GM21825 (cell line): ENCODE measurements at regions not wholly inside any gene's neighbourhood (a gene's known extent, or its start where the extent isn't known, plus 50 kb on each side); places are given as distances from the start of the nearest gene placed in this dataset.
"Not testable (repeated sequence)": the region's sequence is repeated elsewhere in the genome, so short reads cannot be mapped to it uniquely, and the experiment has no call there.

ENCODE experiments used
- ATAC-seq: cut with Tn5 transposase; IDR thresholded peaks from one replicate; pipeline ENCODE4 v1.9.1; 2021; ENCODE audit warnings: mild to moderate bottlenecking, moderate library complexity; ENCODE audit not compliant: unreplicated experiment

DNA sequence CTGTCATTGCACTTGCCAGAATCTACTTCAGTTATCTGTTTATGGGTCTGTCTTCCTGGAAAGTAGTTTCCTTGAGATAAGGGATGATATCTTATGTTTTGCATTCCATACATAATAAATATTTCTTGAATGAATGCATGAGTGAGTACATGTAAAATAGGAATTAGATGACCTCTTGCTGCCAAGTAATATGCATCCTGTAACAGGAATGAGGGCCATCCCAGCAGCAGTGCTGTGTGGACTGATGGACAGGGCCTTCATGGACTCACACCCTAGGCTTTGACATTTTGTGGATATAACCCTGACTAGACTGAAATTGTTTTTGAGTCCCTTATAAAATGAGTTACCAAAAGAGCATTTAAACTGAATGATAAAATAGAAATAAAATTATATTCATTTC lies 77.2 kb upstream of the NEIL3 start:
- no peak for ATAC-seq

DNA sequence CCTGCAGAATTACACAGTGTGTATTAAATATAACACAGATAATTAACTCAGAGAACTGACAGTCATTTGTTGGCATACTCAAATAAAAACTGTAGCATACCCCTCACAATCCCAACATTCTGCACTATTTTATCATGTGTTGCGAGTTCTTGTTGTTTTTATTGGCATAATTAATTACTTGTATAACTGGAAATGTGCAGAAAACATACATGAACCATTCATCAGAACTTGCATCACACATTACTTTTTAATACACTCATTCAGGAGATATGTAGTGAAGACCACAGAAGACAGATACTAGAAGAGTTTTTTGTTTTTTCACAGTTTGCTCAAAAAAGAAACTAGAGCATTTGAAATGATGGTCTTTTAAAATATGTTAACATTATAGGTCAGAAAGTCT lies 74.6 kb upstream of the NEIL3 start:
- ATAC-seq, result no peak

DNA sequence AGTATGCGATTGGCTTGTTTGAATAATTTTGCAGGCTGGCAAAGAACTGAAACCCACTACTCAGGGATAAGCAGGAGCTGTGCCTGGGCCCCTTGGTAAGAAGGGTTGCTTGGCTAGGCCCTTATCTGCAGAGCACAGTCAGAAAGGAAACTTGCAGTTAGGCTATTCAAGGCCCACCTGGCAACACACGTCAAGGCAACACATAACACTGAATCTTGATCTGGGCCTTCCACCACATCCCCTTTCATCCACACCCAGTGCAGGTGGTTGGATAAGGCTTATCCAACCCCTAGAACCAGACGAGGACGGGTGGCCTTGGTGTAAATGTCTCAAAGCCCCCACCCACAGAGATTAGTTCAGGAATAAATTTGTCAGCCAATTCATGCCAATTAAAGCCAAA lies 72.8 kb upstream of the NEIL3 start:
- no peak for ATAC-seq

DNA sequence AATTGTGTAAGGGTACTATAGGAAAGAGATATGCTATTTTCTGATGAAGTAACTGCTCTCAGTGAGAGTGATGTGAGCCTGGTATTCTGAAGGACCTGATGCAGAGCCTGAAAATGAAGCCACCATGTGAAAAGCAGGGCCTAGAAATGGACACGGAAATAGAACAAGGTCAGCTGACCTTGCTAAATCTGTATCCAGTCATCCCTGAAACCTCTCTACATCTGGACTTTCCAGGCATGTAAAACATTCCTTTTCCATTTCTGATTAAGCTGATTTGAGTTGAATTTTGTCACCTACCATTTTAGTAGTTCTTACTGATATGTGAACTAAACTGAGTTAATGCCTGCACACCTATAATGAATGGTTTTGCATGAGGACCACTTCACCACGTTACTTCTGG lies 72.4 kb upstream of the NEIL3 start:
- no peak for ATAC-seq

DNA sequence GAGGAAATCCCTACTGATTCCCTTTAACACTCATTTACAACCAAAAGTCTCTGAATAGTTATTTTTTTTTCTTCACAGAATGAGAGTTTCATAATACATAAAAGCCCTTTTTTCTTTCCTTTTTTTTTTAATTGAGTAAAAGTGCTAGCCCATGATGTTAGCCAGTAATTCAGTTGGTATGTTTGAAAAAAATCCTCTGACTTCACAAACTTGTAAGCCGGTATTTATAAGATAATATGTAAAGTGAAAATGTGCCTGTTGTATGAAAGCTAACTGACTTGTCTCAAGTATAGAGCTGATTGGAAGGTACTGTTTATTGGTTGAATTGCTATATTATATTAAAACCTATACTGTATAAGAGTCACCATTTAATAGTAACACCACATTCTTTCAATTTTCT lies 70.2 kb upstream of the NEIL3 start:
- no peak for ATAC-seq

DNA sequence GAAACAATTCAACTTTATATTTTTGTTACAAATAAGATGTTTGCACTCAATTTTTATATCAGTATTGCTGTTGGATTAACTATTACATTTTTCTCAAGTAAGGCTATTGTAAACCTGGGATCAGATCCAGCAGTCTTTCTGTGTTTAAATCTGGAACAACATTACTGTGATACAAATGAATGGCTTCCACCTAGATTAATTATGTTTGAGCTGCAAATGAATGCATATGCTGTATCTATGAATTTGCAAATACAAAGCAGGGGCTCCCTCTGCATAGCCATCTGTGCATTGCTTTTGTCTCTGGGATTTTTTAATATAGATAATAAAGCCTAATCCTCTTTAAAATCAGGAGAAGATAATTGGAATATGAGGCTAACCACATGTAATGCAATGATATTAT lies 69.8 kb upstream of the NEIL3 start:
- no peak for ATAC-seq

DNA sequence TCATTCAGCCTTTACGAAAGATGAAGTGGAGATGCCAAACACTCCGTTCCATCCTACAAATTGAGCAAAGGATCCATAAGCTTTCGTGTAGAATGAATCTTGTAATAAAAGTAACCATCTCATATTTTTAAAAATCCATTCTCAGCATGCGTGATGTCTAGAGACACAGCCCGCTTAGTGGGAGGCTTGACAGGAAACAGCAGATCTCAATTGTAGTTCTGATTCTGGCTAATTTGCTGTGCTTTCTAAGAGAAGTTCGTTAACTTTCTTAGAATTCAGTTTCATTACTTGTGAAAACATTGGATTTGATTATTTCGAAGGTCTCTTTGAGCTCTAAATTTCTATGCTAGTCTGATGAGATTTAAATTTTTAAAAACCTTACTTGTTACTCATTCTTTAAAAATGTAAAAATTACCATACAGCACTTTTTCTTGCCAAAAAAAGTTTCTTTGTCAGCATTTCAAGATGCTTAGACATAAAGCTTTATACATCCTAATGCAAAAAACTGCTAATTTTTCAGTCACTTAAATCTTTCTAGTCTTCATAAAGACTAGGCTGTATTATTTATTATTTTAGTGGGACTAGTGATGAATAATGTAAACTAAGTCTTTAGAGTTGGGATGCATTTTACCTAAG lies 66.9 kb upstream of the NEIL3 start:
- no peak for ATAC-seq

DNA sequence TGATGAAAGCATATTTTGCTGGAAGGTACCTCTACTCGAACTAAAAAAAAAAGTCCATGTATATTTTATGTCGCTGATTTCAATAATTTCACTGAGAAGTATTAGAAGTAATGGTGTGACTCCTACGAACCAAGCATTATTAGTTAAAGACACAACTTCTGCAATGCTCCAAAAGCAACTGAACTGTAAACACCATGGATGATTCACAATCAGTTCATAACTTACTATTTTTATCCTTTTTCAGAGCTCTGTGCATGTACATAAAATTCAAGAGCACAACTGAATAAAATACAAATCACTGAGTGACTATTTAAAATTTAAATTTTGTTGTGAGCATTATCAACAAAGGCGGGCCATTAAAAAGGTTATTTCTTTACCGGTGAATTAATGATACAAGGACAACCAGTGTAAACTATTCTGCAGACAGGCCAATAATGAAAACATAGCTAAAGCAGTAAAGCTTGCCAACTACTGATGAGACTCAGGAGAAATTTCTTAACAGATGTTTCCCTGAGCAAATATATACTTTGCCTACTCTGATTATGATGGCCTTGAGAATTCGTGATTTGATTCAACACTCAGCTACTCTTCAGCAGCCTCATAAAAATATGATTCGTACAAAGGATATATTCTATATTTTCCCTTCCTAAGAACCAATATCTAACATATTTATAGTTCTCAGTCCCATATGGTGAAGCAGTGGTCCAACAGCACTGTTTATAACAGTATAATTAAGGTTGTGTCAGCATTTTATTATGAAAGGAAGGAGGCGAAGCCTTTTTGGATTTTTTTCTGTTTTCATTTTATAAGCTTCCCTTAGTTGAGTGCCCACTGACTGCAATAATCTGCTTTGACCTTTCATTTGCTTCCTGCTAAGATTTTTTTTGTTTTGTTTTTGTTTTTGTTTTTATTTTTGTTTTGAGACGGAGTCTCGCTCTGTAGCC lies 62.8 kb upstream of the NEIL3 start:
- ATAC-seq, result no peak

DNA sequence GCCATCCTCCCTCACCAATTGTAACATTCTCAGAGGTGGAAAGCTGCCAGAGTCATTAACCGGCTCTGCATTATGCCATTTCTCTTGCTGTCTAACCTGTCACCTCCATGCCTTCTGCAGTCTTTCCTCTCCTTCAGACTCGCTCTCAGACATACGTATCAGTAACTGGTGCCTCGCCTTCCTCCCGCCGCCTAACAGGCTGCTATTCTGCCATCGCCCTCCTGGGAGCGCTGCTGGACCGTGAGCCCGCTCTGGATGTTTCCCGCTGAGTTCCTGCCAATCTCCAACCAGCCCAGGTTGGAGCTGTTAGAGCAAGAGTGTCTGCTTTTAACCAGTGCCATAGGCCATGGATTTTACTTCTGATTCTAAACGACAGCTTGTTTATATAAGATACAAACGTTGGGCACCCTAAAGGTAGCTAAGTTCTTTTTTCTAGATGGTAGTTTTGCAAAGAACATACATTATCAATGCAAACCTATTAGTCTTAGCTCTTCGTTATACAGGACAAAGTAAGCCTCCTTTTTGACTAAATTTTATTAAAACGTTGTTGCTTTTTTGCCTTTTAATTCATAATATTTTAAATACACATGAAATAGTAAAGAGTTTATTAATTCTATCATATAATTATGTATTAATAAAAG lies 59.5 kb upstream of the NEIL3 start:
- peak; percentile 99 for ATAC-seq

DNA sequence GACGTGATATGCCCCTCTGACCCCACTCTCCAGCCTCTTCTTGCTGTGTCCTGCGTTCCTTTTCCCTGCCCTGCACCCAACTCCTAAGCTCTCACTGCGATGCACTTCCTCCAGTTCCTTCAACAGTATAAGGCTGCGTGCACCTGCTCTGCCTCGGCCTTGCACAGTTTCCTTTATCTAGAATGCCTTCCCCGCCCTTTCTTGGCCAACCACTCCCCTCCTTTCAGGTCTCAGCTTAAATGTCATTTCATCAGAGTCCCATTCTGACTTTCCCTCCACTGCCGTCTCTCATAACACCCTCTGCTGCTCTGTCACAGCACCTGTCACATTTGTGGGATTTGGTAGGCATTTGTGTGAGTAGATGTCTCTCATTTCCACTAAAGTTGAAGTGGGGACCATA lies 58.4 kb upstream of the NEIL3 start:
- ATAC-seq, result no peak

DNA sequence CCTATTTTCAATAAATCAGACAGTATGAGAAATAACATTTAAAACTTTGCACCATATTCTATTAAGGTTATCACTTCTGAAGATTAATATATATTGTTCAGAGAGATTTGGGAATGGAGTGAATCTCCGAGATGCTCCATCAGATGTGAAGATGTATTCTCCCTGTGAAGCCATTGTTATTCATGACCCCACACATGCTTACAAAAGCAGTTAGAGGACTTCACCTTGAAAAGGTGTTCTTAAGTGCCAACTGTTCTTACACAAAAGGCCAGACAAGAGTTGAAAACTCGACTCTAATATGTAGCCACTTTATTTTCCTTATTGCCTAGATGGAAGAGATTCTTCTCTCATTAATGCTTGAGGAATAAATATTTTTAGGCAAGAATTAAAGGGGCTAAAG lies 54.3 kb upstream of the NEIL3 start:
- no peak for ATAC-seq

DNA sequence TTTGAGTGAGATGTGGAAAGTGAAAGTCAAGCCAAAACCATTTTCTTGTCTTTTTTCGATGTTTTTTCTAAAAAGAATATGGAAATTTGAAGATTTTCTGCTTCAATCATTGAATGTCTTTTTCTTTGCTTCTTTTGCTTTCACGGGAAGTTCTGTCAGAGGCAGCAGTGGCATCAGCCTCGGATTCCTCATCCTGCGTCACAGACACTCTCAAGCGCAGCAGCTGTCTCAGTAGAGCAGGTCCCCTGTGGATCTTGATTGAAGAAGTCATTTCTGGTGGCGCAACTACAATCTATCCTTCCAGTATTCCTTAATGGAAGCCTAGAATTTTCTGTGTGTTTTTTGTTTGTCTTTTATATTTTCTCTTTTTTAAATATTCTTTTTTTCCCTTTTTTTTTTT lies 52.7 kb upstream of the NEIL3 start:
- ATAC-seq, result no peak

DNA sequence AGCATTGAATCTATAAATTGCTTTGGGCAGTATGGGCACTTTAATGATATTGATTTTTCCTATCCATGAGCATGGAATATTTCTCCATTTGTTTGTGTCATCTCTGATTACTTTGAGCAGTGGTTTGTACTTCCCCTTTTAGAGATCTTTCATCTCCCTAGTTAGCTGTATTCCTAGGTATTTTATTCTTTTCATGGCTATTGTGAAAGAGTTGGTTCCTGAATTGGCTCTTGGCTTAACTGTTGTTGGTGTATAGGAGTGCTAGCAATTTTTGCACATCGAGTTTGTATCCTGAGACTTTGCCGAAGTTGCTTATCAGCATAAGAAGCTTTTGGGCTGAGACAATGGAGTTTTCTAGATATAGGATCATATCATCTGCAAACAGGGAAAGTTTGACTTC lies 50.2 kb upstream of the NEIL3 start:
- not testable (repeated sequence) for ATAC-seq
